ENCODE measurements at regions not wholly inside any gene's neighbourhood (a gene's known extent, or its start where the extent isn't known, plus 50 kb on each side); places are given as distances from the start of the nearest gene placed in this dataset.

DNA sequence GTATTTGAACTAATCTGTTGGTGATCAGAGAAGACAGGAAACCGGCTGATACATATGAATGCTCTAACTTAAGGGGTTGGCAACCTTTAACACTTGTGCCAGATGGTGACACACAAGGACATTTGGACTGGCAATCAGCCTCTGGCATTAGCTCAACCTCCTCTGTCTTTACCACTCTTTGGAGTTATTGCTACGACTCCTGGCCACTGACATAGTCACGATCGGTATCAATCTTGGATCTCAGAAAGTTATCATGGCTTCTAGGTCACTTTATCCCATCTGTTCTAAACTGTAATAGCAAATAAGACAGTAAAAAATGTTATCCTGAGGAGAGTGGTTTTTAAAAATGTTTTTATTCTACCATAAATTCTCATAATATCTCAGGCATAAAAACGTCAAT lies 575.2 kb upstream of the MDGA2 start:
- TF ChIP-seq, protein P1, sequence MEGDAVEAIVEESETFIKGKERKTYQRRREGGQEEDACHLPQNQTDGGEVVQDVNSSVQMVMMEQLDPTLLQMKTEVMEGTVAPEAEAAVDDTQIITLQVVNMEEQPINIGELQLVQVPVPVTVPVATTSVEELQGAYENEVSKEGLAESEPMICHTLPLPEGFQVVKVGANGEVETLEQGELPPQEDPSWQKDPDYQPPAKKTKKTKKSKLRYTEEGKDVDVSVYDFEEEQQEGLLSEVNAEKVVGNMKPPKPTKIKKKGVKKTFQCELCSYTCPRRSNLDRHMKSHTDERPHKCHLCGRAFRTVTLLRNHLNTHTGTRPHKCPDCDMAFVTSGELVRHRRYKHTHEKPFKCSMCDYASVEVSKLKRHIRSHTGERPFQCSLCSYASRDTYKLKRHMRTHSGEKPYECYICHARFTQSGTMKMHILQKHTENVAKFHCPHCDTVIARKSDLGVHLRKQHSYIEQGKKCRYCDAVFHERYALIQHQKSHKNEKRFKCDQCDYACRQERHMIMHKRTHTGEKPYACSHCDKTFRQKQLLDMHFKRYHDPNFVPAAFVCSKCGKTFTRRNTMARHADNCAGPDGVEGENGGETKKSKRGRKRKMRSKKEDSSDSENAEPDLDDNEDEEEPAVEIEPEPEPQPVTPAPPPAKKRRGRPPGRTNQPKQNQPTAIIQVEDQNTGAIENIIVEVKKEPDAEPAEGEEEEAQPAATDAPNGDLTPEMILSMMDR (IDR thresholded peaks at IDR 0.05; ENCODE audit: low read length), result no peak
- TF ChIP-seq EZH2 (IDR thresholded peaks at IDR 0.05; ENCODE audit: borderline replicate concordance, low read length), result no peak
